ENCODE measurements at regions not wholly inside any gene's neighbourhood (a gene's known extent, or its start where the extent isn't known, plus 50 kb on each side); places are given as distances from the start of the nearest gene placed in this dataset.
"Not testable (repeated sequence)": the region's sequence is repeated elsewhere in the genome, so short reads cannot be mapped to it uniquely, and the experiment has no call there.

- TF ChIP-seq, protein P1, sequence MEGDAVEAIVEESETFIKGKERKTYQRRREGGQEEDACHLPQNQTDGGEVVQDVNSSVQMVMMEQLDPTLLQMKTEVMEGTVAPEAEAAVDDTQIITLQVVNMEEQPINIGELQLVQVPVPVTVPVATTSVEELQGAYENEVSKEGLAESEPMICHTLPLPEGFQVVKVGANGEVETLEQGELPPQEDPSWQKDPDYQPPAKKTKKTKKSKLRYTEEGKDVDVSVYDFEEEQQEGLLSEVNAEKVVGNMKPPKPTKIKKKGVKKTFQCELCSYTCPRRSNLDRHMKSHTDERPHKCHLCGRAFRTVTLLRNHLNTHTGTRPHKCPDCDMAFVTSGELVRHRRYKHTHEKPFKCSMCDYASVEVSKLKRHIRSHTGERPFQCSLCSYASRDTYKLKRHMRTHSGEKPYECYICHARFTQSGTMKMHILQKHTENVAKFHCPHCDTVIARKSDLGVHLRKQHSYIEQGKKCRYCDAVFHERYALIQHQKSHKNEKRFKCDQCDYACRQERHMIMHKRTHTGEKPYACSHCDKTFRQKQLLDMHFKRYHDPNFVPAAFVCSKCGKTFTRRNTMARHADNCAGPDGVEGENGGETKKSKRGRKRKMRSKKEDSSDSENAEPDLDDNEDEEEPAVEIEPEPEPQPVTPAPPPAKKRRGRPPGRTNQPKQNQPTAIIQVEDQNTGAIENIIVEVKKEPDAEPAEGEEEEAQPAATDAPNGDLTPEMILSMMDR (IDR thresholded peaks at IDR 0.05): no peak
- no peak overlapping the region for H3K27ac ChIP-seq
- no peaks in the 10 kb centered on the region for H3K9me3 ChIP-seq
- H3K36me3 ChIP-seq: no peaks in the 10 kb centered on the region
- H3K4me3 ChIP-seq (ENCODE audit: low read depth in 1 of 2, low read length in 1 of 2): no peak overlapping the region
- no peaks in the 10 kb centered on the region for H3K27me3 ChIP-seq
- H3K4me1 ChIP-seq (ENCODE audit: control insufficient read depth in 1 of 2, insufficient read depth in 1 of 2, low read depth in 1 of 2, low read length in 1 of 2): no peaks in the 10 kb centered on the region
These were observed 119.0 kb upstream of the DMRT1 start for GRCh38 chr9:722388-722980.

- not testable (repeated sequence) for H3K4me3 ChIP-seq (ENCODE audit: low read depth in 1 of 2, low read length in 1 of 2); H3K4me1 ChIP-seq (ENCODE audit: control insufficient read depth in 1 of 2, insufficient read depth in 1 of 2, low read depth in 1 of 2, low read length in 1 of 2); H3K36me3 ChIP-seq; H3K27ac ChIP-seq; H3K27me3 ChIP-seq; H3K9me3 ChIP-seq
These were observed 117.0 kb upstream of the DMRT1 start for GRCh38 chr9:724461-724860.

DNA sequence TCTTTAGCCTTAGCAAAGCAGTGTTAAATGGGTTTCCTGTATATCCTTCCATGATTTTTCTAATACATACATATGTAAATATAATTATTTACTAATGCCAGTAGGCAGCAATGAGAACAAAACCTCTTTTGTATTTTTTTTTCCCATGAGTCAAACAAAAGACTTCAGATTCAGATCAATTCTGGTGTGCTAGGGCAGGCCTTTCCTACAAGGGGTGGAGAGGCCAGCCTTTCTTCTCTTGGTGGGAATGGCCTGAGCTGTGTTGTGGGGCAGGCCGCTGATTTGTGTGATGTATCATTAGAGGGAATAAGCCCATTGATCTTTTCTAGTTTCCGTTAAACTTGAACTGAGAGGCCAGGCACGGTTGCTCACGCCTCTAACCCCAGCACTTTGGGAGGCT, 115.5 kb upstream of the DMRT1 start:
- Histone ChIP-seq H3K27ac (no peak overlapping the region), H3K9me3 (no peaks in the 10 kb centered on the region), H3K36me3 (no peaks in the 10 kb centered on the region), H3K4me1 (ENCODE audit: control insufficient read depth in 1 of 2, insufficient read depth in 1 of 2, low read depth in 1 of 2, low read length in 1 of 2) (no peaks in the 10 kb centered on the region), H3K27me3 (no peaks in the 10 kb centered on the region), H3K4me3 (ENCODE audit: low read depth in 1 of 2, low read length in 1 of 2) (no peak overlapping the region)
- TF ChIP-seq, protein P1 (IDR thresholded peaks at IDR 0.05): no peak

DNA sequence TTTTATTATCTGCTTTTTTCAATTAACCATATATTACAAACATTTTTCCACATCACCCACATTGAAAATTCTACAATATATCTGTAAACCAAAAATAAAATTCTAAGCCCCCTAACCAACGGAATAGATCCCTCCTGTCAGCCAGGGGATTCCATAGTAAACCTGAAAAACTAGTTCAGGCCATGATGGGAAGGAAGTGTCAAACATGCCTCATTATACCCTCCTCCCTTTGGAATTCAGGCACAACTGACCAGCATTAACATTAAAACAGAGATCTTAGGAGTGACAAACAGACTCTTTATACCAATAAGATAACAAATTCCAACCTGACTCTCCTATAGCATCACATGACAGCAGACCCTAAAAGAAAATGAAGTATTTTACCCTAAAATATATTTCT, 113.7 kb upstream of the DMRT1 start:
- TF ChIP-seq, protein P1 (IDR thresholded peaks at IDR 0.05): no peak
- Histone ChIP-seq H3K27ac (no peak overlapping the region), H3K27me3 (no peaks in the 10 kb centered on the region), H3K36me3 (no peaks in the 10 kb centered on the region), H3K4me1 (ENCODE audit: control insufficient read depth in 1 of 2, insufficient read depth in 1 of 2, low read depth in 1 of 2, low read length in 1 of 2) (no peaks in the 10 kb centered on the region), H3K4me3 (ENCODE audit: low read depth in 1 of 2, low read length in 1 of 2) (no peak overlapping the region), H3K9me3 (no peaks in the 10 kb centered on the region)

GRCh38 chr9:728535-728934, 113.0 kb upstream of the DMRT1 start:
- H3K9me3 ChIP-seq: no peaks in the 10 kb centered on the region
- TF ChIP-seq, protein P1 (IDR thresholded peaks at IDR 0.05): no peak
- no peaks in the 10 kb centered on the region for H3K36me3 ChIP-seq
- no peak overlapping the region for H3K4me3 ChIP-seq (ENCODE audit: low read depth in 1 of 2, low read length in 1 of 2)
- no peak overlapping the region for H3K27ac ChIP-seq
- H3K4me1 ChIP-seq (ENCODE audit: control insufficient read depth in 1 of 2, insufficient read depth in 1 of 2, low read depth in 1 of 2, low read length in 1 of 2): no peaks in the 10 kb centered on the region
- H3K27me3 ChIP-seq: no peaks in the 10 kb centered on the region

DNA sequence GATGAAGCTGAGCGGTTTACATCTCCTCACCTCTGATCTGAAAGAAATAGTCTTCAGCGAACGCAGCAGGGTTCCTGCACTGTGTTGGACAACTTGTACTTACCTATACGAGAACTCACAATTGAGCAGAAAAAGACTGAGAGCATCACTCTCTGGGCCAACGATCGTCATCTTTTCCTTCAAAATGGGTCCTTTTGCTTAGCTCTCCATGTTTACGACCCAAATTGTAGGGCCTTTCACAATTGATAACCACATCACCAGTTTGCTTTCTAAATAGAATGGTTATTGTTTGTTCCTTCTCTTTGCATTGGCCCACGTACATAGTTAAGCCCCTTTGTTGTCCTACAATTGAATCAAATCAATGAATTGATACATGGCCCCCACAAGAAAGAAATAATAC, 110.0 kb upstream of the DMRT1 start:
- Histone ChIP-seq H3K27ac (no peak overlapping the region), H3K4me3 (ENCODE audit: low read depth in 1 of 2, low read length in 1 of 2) (no peak overlapping the region), H3K4me1 (ENCODE audit: control insufficient read depth in 1 of 2, insufficient read depth in 1 of 2, low read depth in 1 of 2, low read length in 1 of 2) (no peaks in the 10 kb centered on the region), H3K36me3 (peaks cover 8% of the 10 kb centered on the region), H3K27me3 (no peaks in the 10 kb centered on the region), H3K9me3 (no peaks in the 10 kb centered on the region)
- TF ChIP-seq, protein P1 (IDR thresholded peaks at IDR 0.05): no peak
